Stimulated activated memory B cell treated with anti-CD40 and anti-IgM and Interleukin-4, amounts not matched to agents 10 μg/mL and 1 μg/mL and 100 μg/mL, for 72 hours (primary cell): ENCODE measurements at regions not wholly inside any gene's neighbourhood (a gene's known extent, or its start where the extent isn't known, plus 50 kb on each side); places are given as distances from the start of the nearest gene placed in this dataset.
"Not testable (repeated sequence)": the region's sequence is repeated elsewhere in the genome, so short reads cannot be mapped to it uniquely, and the experiment has no call there.

Experiments used
- ATAC-seq: fragments of 150-1000 bp; cut with Tn5 transposase; 2 replicates; pipeline ENCODE4 v1.10.0; 2021
- H3K27ac Mint-ChIP-seq: one replicate; pipeline ENCODE4 v1.8.0; 2022; ENCODE audit warnings: mild to moderate bottlenecking, mixed read lengths
- H3K27me3 Mint-ChIP-seq: one replicate; pipeline ENCODE4 v1.8.0; 2022; ENCODE audit warnings: mixed read lengths
- H3K36me3 Mint-ChIP-seq: one replicate; pipeline ENCODE4 v1.8.0; 2022; ENCODE audit warnings: mixed read lengths
- H3K4me1 Mint-ChIP-seq: one replicate; pipeline ENCODE4 v1.8.0; 2022; ENCODE audit warnings: mixed read lengths
- H3K4me3 Mint-ChIP-seq: one replicate; pipeline ENCODE4 v1.8.0; 2022; ENCODE audit warnings: mild to moderate bottlenecking, moderate library complexity, mixed read lengths
- H3K9me3 Mint-ChIP-seq: one replicate; pipeline ENCODE4 v1.8.0; 2022; ENCODE audit warnings: mixed read lengths

- no peaks in the 10 kb centered on the region for H3K36me3 Mint-ChIP-seq
- H3K27ac Mint-ChIP-seq: no peak overlapping the region
- H3K27me3 Mint-ChIP-seq: no peaks in the 10 kb centered on the region
- H3K9me3 Mint-ChIP-seq: no peaks in the 10 kb centered on the region
- H3K4me1 Mint-ChIP-seq: peaks cover 9% of the 10 kb centered on the region
- no peak for ATAC-seq
- no peak overlapping the region for H3K4me3 Mint-ChIP-seq
Observed at GRCh38 chr17:20775331-20775730, 195.8 kb downstream of the CDRT15L2 start.

GRCh38 chr17:20779521-20779920 is 200.0 kb downstream of the CDRT15L2 start:
- H3K27ac Mint-ChIP-seq: no peak overlapping the region
- no peaks in the 10 kb centered on the region for H3K9me3 Mint-ChIP-seq
- no peak for ATAC-seq
- H3K27me3 Mint-ChIP-seq: peaks cover 5% of the 10 kb centered on the region
- H3K4me1 Mint-ChIP-seq: peaks cover 9% of the 10 kb centered on the region
- H3K36me3 Mint-ChIP-seq: no peaks in the 10 kb centered on the region
- no peak overlapping the region for H3K4me3 Mint-ChIP-seq

GRCh38 chr17:20781260-20781659 is 201.7 kb downstream of the CDRT15L2 start:
- H3K4me3 Mint-ChIP-seq: no peak overlapping the region
- ATAC-seq: no peak
- peaks cover 9% of the 10 kb centered on the region for H3K4me1 Mint-ChIP-seq
- H3K27ac Mint-ChIP-seq: no peak overlapping the region
- H3K27me3 Mint-ChIP-seq: peaks cover 7% of the 10 kb centered on the region
- peaks cover 2% of the 10 kb centered on the region for H3K9me3 Mint-ChIP-seq
- no peaks in the 10 kb centered on the region for H3K36me3 Mint-ChIP-seq

- not testable (repeated sequence) for H3K27me3 Mint-ChIP-seq, H3K27ac Mint-ChIP-seq, H3K4me3 Mint-ChIP-seq, ATAC-seq, H3K36me3 Mint-ChIP-seq, H3K9me3 Mint-ChIP-seq, H3K4me1 Mint-ChIP-seq
Observed at GRCh38 chr17:20781869-20782268, 202.3 kb downstream of the CDRT15L2 start.

GRCh38 chr17:20783091-20783490 is 203.6 kb downstream of the CDRT15L2 start:
- Mint-ChIP-seq H3K4me3 (no peak overlapping the region), H3K9me3 (peaks cover 2% of the 10 kb centered on the region), H3K4me1 (peaks cover 9% of the 10 kb centered on the region), H3K36me3 (no peaks in the 10 kb centered on the region), H3K27ac (no peak overlapping the region), H3K27me3 (peaks cover 7% of the 10 kb centered on the region)
- ATAC-seq: no peak

GRCh38 chr17:20784100-20784665 is 204.7 kb downstream of the CDRT15L2 start:
- Mint-ChIP-seq H3K9me3 (peaks cover 2% of the 10 kb centered on the region), H3K4me1 (no peaks in the 10 kb centered on the region), H3K27ac (no peak overlapping the region), H3K4me3 (peak overlapping the region; percentile 44), H3K27me3 (peaks cover 7% of the 10 kb centered on the region), H3K36me3 (no peaks in the 10 kb centered on the region)
- peak; percentile 72 for ATAC-seq

- Mint-ChIP-seq H3K4me3 (no peak overlapping the region), H3K27ac (no peak overlapping the region), H3K4me1 (no peaks in the 10 kb centered on the region), H3K9me3 (peaks cover 2% of the 10 kb centered on the region), H3K36me3 (no peaks in the 10 kb centered on the region), H3K27me3 (peaks cover 7% of the 10 kb centered on the region)
- ATAC-seq: no peak
Observed at GRCh38 chr17:20787281-20787680, 207.8 kb downstream of the CDRT15L2 start.

GRCh38 chr17:20791626-20792025 is 212.1 kb downstream of the CDRT15L2 start:
- H3K36me3 Mint-ChIP-seq: no peaks in the 10 kb centered on the region
- H3K27ac Mint-ChIP-seq: no peak overlapping the region
- H3K27me3 Mint-ChIP-seq: no peaks in the 10 kb centered on the region
- no peak overlapping the region for H3K4me3 Mint-ChIP-seq
- ATAC-seq: no peak
- no peaks in the 10 kb centered on the region for H3K4me1 Mint-ChIP-seq
- H3K9me3 Mint-ChIP-seq: no peaks in the 10 kb centered on the region

GRCh38 chr17:20794532-20794931 is 215.0 kb downstream of the CDRT15L2 start:
- not testable (repeated sequence) for H3K9me3 Mint-ChIP-seq, H3K4me1 Mint-ChIP-seq, H3K4me3 Mint-ChIP-seq, H3K27ac Mint-ChIP-seq, H3K36me3 Mint-ChIP-seq, H3K27me3 Mint-ChIP-seq, ATAC-seq

- H3K4me1 Mint-ChIP-seq: peaks cover 7% of the 10 kb centered on the region
- H3K9me3 Mint-ChIP-seq: no peaks in the 10 kb centered on the region
- no peak overlapping the region for H3K4me3 Mint-ChIP-seq
- no peaks in the 10 kb centered on the region for H3K27me3 Mint-ChIP-seq
- no peak for ATAC-seq
- no peak overlapping the region for H3K27ac Mint-ChIP-seq
- H3K36me3 Mint-ChIP-seq: no peaks in the 10 kb centered on the region
Observed at GRCh38 chr17:20797292-20797691, 217.8 kb downstream of the CDRT15L2 start.

- no peak for ATAC-seq
- Mint-ChIP-seq H3K4me3 (no peak overlapping the region), H3K9me3 (no peaks in the 10 kb centered on the region), H3K27ac (no peak overlapping the region), H3K36me3 (no peaks in the 10 kb centered on the region), H3K4me1 (peaks cover 7% of the 10 kb centered on the region), H3K27me3 (no peaks in the 10 kb centered on the region)
Observed at GRCh38 chr17:20800146-20800545, 220.6 kb downstream of the CDRT15L2 start.

GRCh38 chr17:20805751-20806150 is 226.2 kb downstream of the CDRT15L2 start:
- Mint-ChIP-seq H3K9me3 (peaks cover 6% of the 10 kb centered on the region), H3K27ac (no peak overlapping the region), H3K36me3 (no peaks in the 10 kb centered on the region)

GRCh38 chr17:20807566-20807965 is 228.0 kb downstream of the CDRT15L2 start:
- not testable (repeated sequence) for H3K27me3 Mint-ChIP-seq, H3K27ac Mint-ChIP-seq, H3K36me3 Mint-ChIP-seq, H3K4me1 Mint-ChIP-seq, ATAC-seq, H3K9me3 Mint-ChIP-seq, H3K4me3 Mint-ChIP-seq

More at GRCh38 chr17:20805751-20806150, 226.2 kb downstream of the CDRT15L2 start:
- Mint-ChIP-seq H3K4me3 (no peak overlapping the region), H3K27me3 (no peaks in the 10 kb centered on the region), H3K4me1 (no peaks in the 10 kb centered on the region)
- ATAC-seq: no peak

GRCh38 chr17:20815410-20815809 is 227.4 kb downstream of the USP22 start:
- not testable (repeated sequence) for H3K27ac Mint-ChIP-seq, H3K36me3 Mint-ChIP-seq, H3K4me1 Mint-ChIP-seq, H3K9me3 Mint-ChIP-seq, ATAC-seq, H3K4me3 Mint-ChIP-seq
- H3K27me3 Mint-ChIP-seq: peaks cover 20% of the 10 kb centered on the region

GRCh38 chr17:20823905-20824304 is 218.9 kb downstream of the USP22 start:
- H3K27ac Mint-ChIP-seq: no peak overlapping the region
- no peak for ATAC-seq
- no peak overlapping the region for H3K4me3 Mint-ChIP-seq

GRCh38 chr17:20825539-20825938 is 217.3 kb downstream of the USP22 start:
- Mint-ChIP-seq H3K4me1 (no peaks in the 10 kb centered on the region), H3K9me3 (peaks cover 4% of the 10 kb centered on the region), H3K27me3 (peaks cover 5% of the 10 kb centered on the region), H3K36me3 (no peaks in the 10 kb centered on the region), H3K4me3 (no peak overlapping the region), H3K27ac (no peak overlapping the region)
- ATAC-seq: no peak

More at GRCh38 chr17:20823905-20824304, 218.9 kb downstream of the USP22 start:
- Mint-ChIP-seq H3K36me3 (no peaks in the 10 kb centered on the region), H3K4me1 (no peaks in the 10 kb centered on the region), H3K27me3 (no peaks in the 10 kb centered on the region), H3K9me3 (peaks cover 4% of the 10 kb centered on the region)

GRCh38 chr17:20840453-20840852 is 202.4 kb downstream of the USP22 start:
- not testable (repeated sequence) for H3K36me3 Mint-ChIP-seq, H3K27ac Mint-ChIP-seq, H3K9me3 Mint-ChIP-seq
- H3K27me3 Mint-ChIP-seq: peaks cover 12% of the 10 kb centered on the region
- peaks cover 14% of the 10 kb centered on the region for H3K4me1 Mint-ChIP-seq
- peak overlapping the region; percentile 62 for H3K4me3 Mint-ChIP-seq
- peak; percentile 48 for ATAC-seq
